H1 (cell line): ENCODE measurements at regions not wholly inside any gene's neighbourhood (a gene's known extent, or its start where the extent isn't known, plus 50 kb on each side); places are given as distances from the start of the nearest gene placed in this dataset.

Experiments used
- CREB1 ChIP-seq: IDR thresholded peaks from 2 replicates; pipeline ENCODE4 v1.6.1; 2012; ENCODE audit warnings: inconsistent platforms
- EGR1 ChIP-seq: IDR thresholded peaks from 2 replicates; pipeline ENCODE4 v1.6.1; 2011; ENCODE audit warnings: low read depth, low read length, borderline replicate concordance
- GTF2F1 ChIP-seq: IDR thresholded peaks from 2 replicates; pipeline ENCODE4 v1.6.1; 2012; ENCODE audit warnings: low read depth, low read length, improper control_type of control experiment, borderline replicate concordance
- HDAC6 ChIP-seq: IDR thresholded peaks from one replicate; pipeline ENCODE4 v1.7.1; 2012; ENCODE audit warnings: low read depth, mild to moderate bottlenecking, inconsistent platforms, low read length, moderate library complexity
- SIX5 ChIP-seq: IDR thresholded peaks from 2 replicates; pipeline ENCODE4 v1.6.1; 2011; ENCODE audit warnings: mild to moderate bottlenecking, low read depth, low read length
- SUZ12 ChIP-seq: fragments of 200-600 bp; sonication (generic); IDR thresholded peaks from 2 replicates; pipeline ENCODE4 v1.6.1; 2012; ENCODE audit warnings: mild to moderate bottlenecking, inconsistent platforms, low read length, moderate library complexity, mixed read lengths
- TF ChIP-seq, protein P1 (sequence below): fragments of 300-600 bp; sonication (generic); IDR thresholded peaks from 2 replicates; pipeline ENCODE4 v1.7.1; 2012; ENCODE audit warnings: low read length, moderate library complexity, mild to moderate bottlenecking, inconsistent platforms; ENCODE audit not compliant: insufficient replicate concordance
- TF ChIP-seq, protein P2 (sequence below): IDR thresholded peaks from 2 replicates; pipeline ENCODE4 v1.6.1; 2012; ENCODE audit warnings: low read length, inconsistent platforms

DNA sequence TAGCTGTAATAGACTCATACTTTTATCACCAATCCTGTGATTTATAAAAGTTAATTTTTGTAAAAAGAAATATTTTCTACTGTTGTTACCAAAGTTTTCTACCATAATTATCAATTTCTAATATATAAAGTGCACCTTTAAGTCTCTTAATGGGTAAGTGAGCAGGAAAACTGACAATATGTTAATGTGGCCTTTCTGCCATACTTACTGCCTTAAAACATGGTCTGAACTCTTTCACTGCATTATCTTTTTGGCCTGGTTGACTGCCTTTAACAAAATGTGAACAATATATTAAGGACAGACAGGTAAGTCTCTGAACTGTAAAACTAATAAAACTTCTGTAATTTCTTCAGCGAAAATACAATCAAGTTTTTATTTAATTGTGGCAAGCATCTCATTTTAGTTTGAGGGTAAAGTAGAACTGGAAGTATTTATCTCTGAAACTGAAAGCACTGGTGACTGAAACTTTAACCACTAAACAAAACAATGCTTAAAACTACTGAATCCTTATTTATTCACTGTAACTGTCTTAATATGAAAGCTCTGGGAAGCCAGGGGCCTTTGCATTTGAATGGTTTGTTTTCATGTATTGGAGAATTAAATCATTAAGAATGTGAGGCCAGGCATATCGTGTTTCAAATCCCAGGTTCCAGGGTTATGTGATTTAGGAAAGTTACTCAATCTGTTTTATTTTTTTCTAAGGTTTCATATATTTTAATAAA, 948.8 kb upstream of the POT1 start (continued):
- TF ChIP-seq, protein P1, sequence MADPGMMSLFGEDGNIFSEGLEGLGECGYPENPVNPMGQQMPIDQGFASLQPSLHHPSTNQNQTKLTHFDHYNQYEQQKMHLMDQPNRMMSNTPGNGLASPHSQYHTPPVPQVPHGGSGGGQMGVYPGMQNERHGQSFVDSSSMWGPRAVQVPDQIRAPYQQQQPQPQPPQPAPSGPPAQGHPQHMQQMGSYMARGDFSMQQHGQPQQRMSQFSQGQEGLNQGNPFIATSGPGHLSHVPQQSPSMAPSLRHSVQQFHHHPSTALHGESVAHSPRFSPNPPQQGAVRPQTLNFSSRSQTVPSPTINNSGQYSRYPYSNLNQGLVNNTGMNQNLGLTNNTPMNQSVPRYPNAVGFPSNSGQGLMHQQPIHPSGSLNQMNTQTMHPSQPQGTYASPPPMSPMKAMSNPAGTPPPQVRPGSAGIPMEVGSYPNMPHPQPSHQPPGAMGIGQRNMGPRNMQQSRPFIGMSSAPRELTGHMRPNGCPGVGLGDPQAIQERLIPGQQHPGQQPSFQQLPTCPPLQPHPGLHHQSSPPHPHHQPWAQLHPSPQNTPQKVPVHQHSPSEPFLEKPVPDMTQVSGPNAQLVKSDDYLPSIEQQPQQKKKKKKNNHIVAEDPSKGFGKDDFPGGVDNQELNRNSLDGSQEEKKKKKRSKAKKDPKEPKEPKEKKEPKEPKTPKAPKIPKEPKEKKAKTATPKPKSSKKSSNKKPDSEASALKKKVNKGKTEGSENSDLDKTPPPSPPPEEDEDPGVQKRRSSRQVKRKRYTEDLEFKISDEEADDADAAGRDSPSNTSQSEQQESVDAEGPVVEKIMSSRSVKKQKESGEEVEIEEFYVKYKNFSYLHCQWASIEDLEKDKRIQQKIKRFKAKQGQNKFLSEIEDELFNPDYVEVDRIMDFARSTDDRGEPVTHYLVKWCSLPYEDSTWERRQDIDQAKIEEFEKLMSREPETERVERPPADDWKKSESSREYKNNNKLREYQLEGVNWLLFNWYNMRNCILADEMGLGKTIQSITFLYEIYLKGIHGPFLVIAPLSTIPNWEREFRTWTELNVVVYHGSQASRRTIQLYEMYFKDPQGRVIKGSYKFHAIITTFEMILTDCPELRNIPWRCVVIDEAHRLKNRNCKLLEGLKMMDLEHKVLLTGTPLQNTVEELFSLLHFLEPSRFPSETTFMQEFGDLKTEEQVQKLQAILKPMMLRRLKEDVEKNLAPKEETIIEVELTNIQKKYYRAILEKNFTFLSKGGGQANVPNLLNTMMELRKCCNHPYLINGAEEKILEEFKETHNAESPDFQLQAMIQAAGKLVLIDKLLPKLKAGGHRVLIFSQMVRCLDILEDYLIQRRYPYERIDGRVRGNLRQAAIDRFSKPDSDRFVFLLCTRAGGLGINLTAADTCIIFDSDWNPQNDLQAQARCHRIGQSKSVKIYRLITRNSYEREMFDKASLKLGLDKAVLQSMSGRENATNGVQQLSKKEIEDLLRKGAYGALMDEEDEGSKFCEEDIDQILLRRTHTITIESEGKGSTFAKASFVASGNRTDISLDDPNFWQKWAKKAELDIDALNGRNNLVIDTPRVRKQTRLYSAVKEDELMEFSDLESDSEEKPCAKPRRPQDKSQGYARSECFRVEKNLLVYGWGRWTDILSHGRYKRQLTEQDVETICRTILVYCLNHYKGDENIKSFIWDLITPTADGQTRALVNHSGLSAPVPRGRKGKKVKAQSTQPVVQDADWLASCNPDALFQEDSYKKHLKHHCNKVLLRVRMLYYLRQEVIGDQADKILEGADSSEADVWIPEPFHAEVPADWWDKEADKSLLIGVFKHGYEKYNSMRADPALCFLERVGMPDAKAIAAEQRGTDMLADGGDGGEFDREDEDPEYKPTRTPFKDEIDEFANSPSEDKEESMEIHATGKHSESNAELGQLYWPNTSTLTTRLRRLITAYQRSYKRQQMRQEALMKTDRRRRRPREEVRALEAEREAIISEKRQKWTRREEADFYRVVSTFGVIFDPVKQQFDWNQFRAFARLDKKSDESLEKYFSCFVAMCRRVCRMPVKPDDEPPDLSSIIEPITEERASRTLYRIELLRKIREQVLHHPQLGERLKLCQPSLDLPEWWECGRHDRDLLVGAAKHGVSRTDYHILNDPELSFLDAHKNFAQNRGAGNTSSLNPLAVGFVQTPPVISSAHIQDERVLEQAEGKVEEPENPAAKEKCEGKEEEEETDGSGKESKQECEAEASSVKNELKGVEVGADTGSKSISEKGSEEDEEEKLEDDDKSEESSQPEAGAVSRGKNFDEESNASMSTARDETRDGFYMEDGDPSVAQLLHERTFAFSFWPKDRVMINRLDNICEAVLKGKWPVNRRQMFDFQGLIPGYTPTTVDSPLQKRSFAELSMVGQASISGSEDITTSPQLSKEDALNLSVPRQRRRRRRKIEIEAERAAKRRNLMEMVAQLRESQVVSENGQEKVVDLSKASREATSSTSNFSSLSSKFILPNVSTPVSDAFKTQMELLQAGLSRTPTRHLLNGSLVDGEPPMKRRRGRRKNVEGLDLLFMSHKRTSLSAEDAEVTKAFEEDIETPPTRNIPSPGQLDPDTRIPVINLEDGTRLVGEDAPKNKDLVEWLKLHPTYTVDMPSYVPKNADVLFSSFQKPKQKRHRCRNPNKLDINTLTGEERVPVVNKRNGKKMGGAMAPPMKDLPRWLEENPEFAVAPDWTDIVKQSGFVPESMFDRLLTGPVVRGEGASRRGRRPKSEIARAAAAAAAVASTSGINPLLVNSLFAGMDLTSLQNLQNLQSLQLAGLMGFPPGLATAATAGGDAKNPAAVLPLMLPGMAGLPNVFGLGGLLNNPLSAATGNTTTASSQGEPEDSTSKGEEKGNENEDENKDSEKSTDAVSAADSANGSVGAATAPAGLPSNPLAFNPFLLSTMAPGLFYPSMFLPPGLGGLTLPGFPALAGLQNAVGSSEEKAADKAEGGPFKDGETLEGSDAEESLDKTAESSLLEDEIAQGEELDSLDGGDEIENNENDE: no peak
- no peak for TF ChIP-seq CREB1
- no peak for TF ChIP-seq EGR1
- no peak for TF ChIP-seq HDAC6
- no peak for TF ChIP-seq GTF2F1
- TF ChIP-seq SIX5: no peak
- TF ChIP-seq, protein P2, sequence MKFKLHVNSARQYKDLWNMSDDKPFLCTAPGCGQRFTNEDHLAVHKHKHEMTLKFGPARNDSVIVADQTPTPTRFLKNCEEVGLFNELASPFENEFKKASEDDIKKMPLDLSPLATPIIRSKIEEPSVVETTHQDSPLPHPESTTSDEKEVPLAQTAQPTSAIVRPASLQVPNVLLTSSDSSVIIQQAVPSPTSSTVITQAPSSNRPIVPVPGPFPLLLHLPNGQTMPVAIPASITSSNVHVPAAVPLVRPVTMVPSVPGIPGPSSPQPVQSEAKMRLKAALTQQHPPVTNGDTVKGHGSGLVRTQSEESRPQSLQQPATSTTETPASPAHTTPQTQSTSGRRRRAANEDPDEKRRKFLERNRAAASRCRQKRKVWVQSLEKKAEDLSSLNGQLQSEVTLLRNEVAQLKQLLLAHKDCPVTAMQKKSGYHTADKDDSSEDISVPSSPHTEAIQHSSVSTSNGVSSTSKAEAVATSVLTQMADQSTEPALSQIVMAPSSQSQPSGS: no peak
- no peak for TF ChIP-seq SUZ12
